GDM1 (cell line): ENCODE measurements at regions not wholly inside any gene's neighbourhood (a gene's known extent, or its start where the extent isn't known, plus 50 kb on each side); places are given as distances from the start of the nearest gene placed in this dataset.

Source experiments
- DNase-seq: peaks from one replicate; lab custom pipeline; 2025; lab: John Stamatoyannopoulos, UW

- no peak for DNase-seq
These were observed 356.0 kb upstream of the CADM1 start for GRCh38 chr11:115860246-115860645.

GRCh38 chr11:115848611-115849010 lies 344.4 kb upstream of the CADM1 start:
- DNase-seq = no peak

- DNase-seq = no peak
These were observed 343.9 kb upstream of the CADM1 start for GRCh38 chr11:115848080-115848479.

- DNase-seq = no peak
These were observed 341.7 kb upstream of the CADM1 start for GRCh38 chr11:115845872-115846271.

- DNase-seq = no peak
These were observed 339.5 kb upstream of the CADM1 start for GRCh38 chr11:115843685-115844084.

- no peak for DNase-seq
These were observed 338.9 kb upstream of the CADM1 start for GRCh38 chr11:115843111-115843510.

- DNase-seq = no peak
These were observed 315.8 kb upstream of the CADM1 start for GRCh38 chr11:115820026-115820425.

- no peak for DNase-seq
These were observed 314.8 kb upstream of the CADM1 start for GRCh38 chr11:115819014-115819413.

GRCh38 chr11:115817844-115818468 lies 313.7 kb upstream of the CADM1 start:
- DNase-seq = no peak

GRCh38 chr11:115808351-115808940 lies 304.2 kb upstream of the CADM1 start:
- DNase-seq = no peak

- no peak for DNase-seq
These were observed 301.8 kb upstream of the CADM1 start for GRCh38 chr11:115806056-115806455.

- no peak for DNase-seq
These were observed 299.0 kb upstream of the CADM1 start for GRCh38 chr11:115803073-115803740.

- no peak for DNase-seq
These were observed 298.4 kb upstream of the CADM1 start for GRCh38 chr11:115802641-115803040.

GRCh38 chr11:115792903-115793302 lies 288.7 kb upstream of the CADM1 start:
- no peak for DNase-seq

- no peak for DNase-seq
These were observed 283.1 kb upstream of the CADM1 start for GRCh38 chr11:115787302-115787701.

- DNase-seq = no peak
These were observed 280.7 kb upstream of the CADM1 start for GRCh38 chr11:115784796-115785521.

GRCh38 chr11:115780646-115781362 lies 276.6 kb upstream of the CADM1 start:
- DNase-seq = no peak

GRCh38 chr11:115778928-115779650 lies 274.9 kb upstream of the CADM1 start:
- no peak for DNase-seq

GRCh38 chr11:115776916-115777315 lies 272.7 kb upstream of the CADM1 start:
- no peak for DNase-seq

- DNase-seq = no peak
These were observed 271.6 kb upstream of the CADM1 start for GRCh38 chr11:115775846-115776245.

- DNase-seq = no peak
These were observed 270.5 kb upstream of the CADM1 start for GRCh38 chr11:115774756-115775155.

- DNase-seq = no peak
These were observed 265.7 kb upstream of the CADM1 start for GRCh38 chr11:115769891-115770290.
